Panc1 (cell line): ENCODE measurements at regions not wholly inside any gene's neighbourhood (a gene's known extent, or its start where the extent isn't known, plus 50 kb on each side); places are given as distances from the start of the nearest gene placed in this dataset.

Experiments used
- CTCF ChIP-seq: fragments of 450-650 bp; IDR thresholded peaks from 2 replicates; pipeline ENCODE4 v1.5.1; 2017; ENCODE audit warnings: mild to moderate bottlenecking
- POLR2AphosphoS5 ChIP-seq: IDR thresholded peaks from 2 replicates; pipeline ENCODE4 v1.6.1; 2012; ENCODE audit warnings: mild to moderate bottlenecking, low read depth, low read length, moderate library complexity
- REST ChIP-seq, 2 experiments: IDR thresholded peaks; 2 replicates each; pipeline ENCODE4 v1.6.1; 2011 to 2012; ENCODE audit warnings: low read depth in 2 of 2, control low read depth in 1 of 2, low read length in 1 of 2, mild to moderate bottlenecking in 1 of 2, moderate library complexity in 1 of 2; ENCODE audit not compliant: insufficient read depth in 1 of 2
- SIN3A ChIP-seq: IDR thresholded peaks from 2 replicates; pipeline ENCODE4 v1.6.1; 2012; ENCODE audit warnings: low read depth, mild to moderate bottlenecking, low read length, moderate library complexity, borderline replicate concordance; ENCODE audit not compliant: insufficient read depth

GRCh38 chr4:104206784-104207183 lies 287.9 kb downstream of the CXXC4 start:
- TF ChIP-seq REST (IDR thresholded peaks at IDR 0.05; ENCODE audit: insufficient read depth in 1 of 2, low read depth in 2 of 2, low read length in 1 of 2): no peak
- no peak for TF ChIP-seq CTCF
- no peak for TF ChIP-seq POLR2AphosphoS5
- TF ChIP-seq SIN3A: no peak
